Stimulated activated CD4-positive, alpha-beta T cell treated with anti-CD3 and anti-CD28 coated beads, Interleukin-1b, Interleukin-23, amount 100 ng/mL, for 4 hours (primary cell): ENCODE measurements at regions not wholly inside any gene's neighbourhood (a gene's known extent, or its start where the extent isn't known, plus 50 kb on each side); places are given as distances from the start of the nearest gene placed in this dataset.
"Not testable (repeated sequence)": the region's sequence is repeated elsewhere in the genome, so short reads cannot be mapped to it uniquely, and the experiment has no call there.

ENCODE experiments used
- DNase-seq, 2 donors: peaks; one replicate each; pipeline ENCODE4 v3.0.0-alpha.2; 2020; ENCODE audit warnings: low read depth in 2 of 2

- DNase-seq: no peak
Observed at GRCh38 chr5:124619121-124619520, 127.3 kb downstream of the ZNF608 start.

- DNase-seq: no peak
Observed at GRCh38 chr5:124617787-124618186, 128.7 kb downstream of the ZNF608 start.

GRCh38 chr5:124614836-124615385, 131.5 kb downstream of the ZNF608 start:
- no peak for DNase-seq

- no peak for DNase-seq
Observed at GRCh38 chr5:124614105-124614504, 132.3 kb downstream of the ZNF608 start.

- DNase-seq: no peak
Observed at GRCh38 chr5:124613273-124613953, 133.0 kb downstream of the ZNF608 start.

- DNase-seq: no peak
Observed at GRCh38 chr5:124612023-124612422, 134.4 kb downstream of the ZNF608 start.

- DNase-seq: not testable (repeated sequence)
Observed at GRCh38 chr5:124611262-124611661, 135.2 kb downstream of the ZNF608 start.

- DNase-seq: not testable (repeated sequence)
Observed at GRCh38 chr5:124609685-124610084, 136.8 kb downstream of the ZNF608 start.

GRCh38 chr5:124606543-124606942, 139.9 kb downstream of the ZNF608 start:
- no peak for DNase-seq

GRCh38 chr5:124606093-124606492, 140.3 kb downstream of the ZNF608 start:
- no peak for DNase-seq

GRCh38 chr5:124605541-124605940, 140.9 kb downstream of the ZNF608 start:
- DNase-seq: no peak

- no peak for DNase-seq
Observed at GRCh38 chr5:124604419-124604818, 142.0 kb downstream of the ZNF608 start.

- DNase-seq: no peak
Observed at GRCh38 chr5:124602925-124603650, 143.4 kb downstream of the ZNF608 start.

- DNase-seq: no peak
Observed at GRCh38 chr5:124599028-124599973, 147.1 kb downstream of the ZNF608 start.

- no peak for DNase-seq
Observed at GRCh38 chr5:124596595-124597421, 149.6 kb downstream of the ZNF608 start.

- DNase-seq: no peak
Observed at GRCh38 chr5:124593952-124594351, 152.5 kb downstream of the ZNF608 start.

- DNase-seq: no peak
Observed at GRCh38 chr5:124592891-124593290, 153.5 kb downstream of the ZNF608 start.

- no peak for DNase-seq
Observed at GRCh38 chr5:124591583-124591982, 154.9 kb downstream of the ZNF608 start.

- DNase-seq: no peak
Observed at GRCh38 chr5:124590686-124591085, 155.8 kb downstream of the ZNF608 start.

- DNase-seq: no peak
Observed at GRCh38 chr5:124587280-124587679, 159.2 kb downstream of the ZNF608 start.
